HEK293T (cell line): ENCODE measurements at regions not wholly inside any gene's neighbourhood (a gene's known extent, or its start where the extent isn't known, plus 50 kb on each side); places are given as distances from the start of the nearest gene placed in this dataset.

ENCODE experiments used
- ARNT ChIP-seq: fragments of 450-650 bp; IDR thresholded peaks from 2 replicates; pipeline ENCODE4 v1.6.1; 2017; ENCODE audit warnings: mild to moderate bottlenecking
- BHLHE40 ChIP-seq: fragments of 450-650 bp; IDR thresholded peaks from 2 replicates; pipeline ENCODE4 v1.6.1; 2016; ENCODE audit warnings: mild to moderate bottlenecking, moderate library complexity, borderline replicate concordance
- CTBP1 ChIP-seq: fragments of 450-650 bp; IDR thresholded peaks from 2 replicates; pipeline ENCODE4 v1.6.1; 2016; ENCODE audit warnings: borderline replicate concordance
- ELF4 ChIP-seq: fragments of 450-650 bp; IDR thresholded peaks from 2 replicates; pipeline ENCODE4 v1.6.1; 2017; ENCODE audit warnings: antibody characterized with exemption
- FOXA1 ChIP-seq: fragments of 450-650 bp; IDR thresholded peaks from 2 replicates; pipeline ENCODE4 v1.6.1; 2016; ENCODE audit warnings: mild to moderate bottlenecking
- FOXM1 ChIP-seq: fragments of 450-650 bp; IDR thresholded peaks from 2 replicates; pipeline ENCODE4 v1.6.1; 2017; ENCODE audit warnings: mild to moderate bottlenecking, borderline replicate concordance
- HDGF ChIP-seq: fragments of 450-650 bp; IDR thresholded peaks from 2 replicates; pipeline ENCODE4 v1.6.1; 2017; ENCODE audit warnings: antibody characterized with exemption, borderline replicate concordance
- L3MBTL2 ChIP-seq: fragments of 450-650 bp; conservative IDR thresholded peaks from 2 replicates; pipeline ENCODE4 v1.6.1; 2016; ENCODE audit warnings: mild to moderate bottlenecking
- SP1 ChIP-seq: fragments of 450-650 bp; IDR thresholded peaks from 2 replicates; pipeline ENCODE4 v1.6.1; 2017
- SUZ12 ChIP-seq: fragments of 450-650 bp; IDR thresholded peaks from 2 replicates; pipeline ENCODE4 v1.6.1; 2016; ENCODE audit warnings: mild to moderate bottlenecking
- TARDBP ChIP-seq: fragments of 450-650 bp; IDR thresholded peaks from 2 replicates; pipeline ENCODE4 v1.6.1; 2016
- ZNF384 ChIP-seq: fragments of 450-650 bp; IDR thresholded peaks from 2 replicates; pipeline ENCODE4 v1.6.1; 2016

DNA sequence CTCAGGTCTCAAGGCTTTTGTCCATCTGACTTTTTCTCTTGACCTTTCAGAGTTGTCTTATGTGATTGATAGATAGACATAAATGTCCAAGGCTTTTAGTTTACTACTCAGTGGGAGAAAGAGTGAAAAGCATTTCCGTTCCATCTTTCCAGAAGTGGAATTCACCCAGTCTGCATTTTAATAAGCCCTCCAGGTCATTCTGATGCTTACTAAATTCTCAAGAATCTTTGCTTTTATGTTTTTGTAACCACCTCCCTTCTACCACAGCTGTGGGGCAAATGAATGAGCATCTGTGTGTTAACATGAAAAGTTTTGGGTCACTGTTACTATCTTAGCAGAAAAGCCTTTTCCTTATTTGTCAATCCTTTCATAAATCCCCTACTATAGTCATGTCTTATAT, 251.4 kb downstream of the LRIG3 start:
- TF ChIP-seq ARNT = no peak
- TF ChIP-seq ZNF384 = no peak
- TF ChIP-seq L3MBTL2 = no peak
- no peak for TF ChIP-seq SP1
- TF ChIP-seq BHLHE40 = no peak
- TF ChIP-seq FOXM1 = no peak
- no peak for TF ChIP-seq TARDBP
- TF ChIP-seq HDGF = no peak
- TF ChIP-seq FOXA1 = no peak
- TF ChIP-seq ELF4 = no peak
- TF ChIP-seq SUZ12 = no peak
- TF ChIP-seq CTBP1 = no peak
